GM19035 (cell line): ENCODE measurements at regions not wholly inside any gene's neighbourhood (a gene's known extent, or its start where the extent isn't known, plus 50 kb on each side); places are given as distances from the start of the nearest gene placed in this dataset.
"Not testable (repeated sequence)": the region's sequence is repeated elsewhere in the genome, so short reads cannot be mapped to it uniquely, and the experiment has no call there.

ENCODE experiments used
- ATAC-seq: cut with Tn5 transposase; IDR thresholded peaks from one replicate; pipeline ENCODE4 v1.9.1; 2021; ENCODE audit not compliant: unreplicated experiment

GRCh38 chrX:22758807-22759481 lies 240.8 kb upstream of the DDX53 start:
- peak; percentile 89 for ATAC-seq

DNA sequence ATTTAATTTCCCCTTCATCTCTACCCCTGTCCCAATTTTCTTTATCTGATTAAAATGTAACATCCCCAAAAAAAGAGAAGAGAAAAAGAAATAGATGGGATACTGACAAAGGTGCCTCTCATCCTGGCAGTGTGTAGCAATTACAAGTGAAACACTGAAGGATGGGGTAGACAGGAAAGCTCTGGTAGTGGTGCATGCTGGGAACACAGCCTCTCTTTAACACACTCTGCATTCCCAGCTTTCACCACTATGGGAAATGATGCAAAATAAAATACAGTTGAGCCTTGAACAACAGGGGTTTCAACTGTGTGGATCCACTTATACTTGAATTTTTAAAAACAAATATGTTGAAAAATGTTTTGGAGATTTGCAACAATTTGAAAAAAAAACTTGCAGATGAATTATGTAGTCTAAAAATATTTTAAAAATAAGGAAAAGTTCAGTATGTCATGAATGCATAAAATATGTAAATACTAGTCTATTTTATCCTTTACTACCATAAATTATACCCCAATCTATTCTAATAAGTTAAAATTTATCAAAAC lies 239.2 kb upstream of the DDX53 start:
- no peak for ATAC-seq

- ATAC-seq: no peak
Observed at GRCh38 chrX:22788221-22788620, 211.5 kb upstream of the DDX53 start.

DNA sequence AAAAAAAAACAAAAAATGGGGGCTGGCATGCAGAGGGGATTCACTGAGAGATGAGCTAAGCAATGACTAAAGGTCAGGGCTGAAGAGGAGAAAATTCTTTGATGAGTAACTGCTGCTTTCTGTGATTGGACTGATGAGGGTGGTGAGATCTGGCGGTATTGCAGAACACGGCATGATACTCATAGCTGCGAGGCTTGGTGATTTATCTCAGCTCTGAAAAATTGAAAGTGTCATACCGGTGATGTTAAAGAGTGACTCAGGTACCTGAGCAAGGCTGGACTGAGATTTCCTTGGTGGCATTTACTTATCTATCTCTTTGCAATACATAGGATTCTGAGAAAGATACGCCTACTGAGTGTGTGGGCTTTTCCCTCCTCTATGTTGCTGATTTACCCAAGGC lies 204.1 kb upstream of the DDX53 start:
- no peak for ATAC-seq

GRCh38 chrX:22800360-22800759 lies 199.4 kb upstream of the DDX53 start:
- no peak for ATAC-seq

DNA sequence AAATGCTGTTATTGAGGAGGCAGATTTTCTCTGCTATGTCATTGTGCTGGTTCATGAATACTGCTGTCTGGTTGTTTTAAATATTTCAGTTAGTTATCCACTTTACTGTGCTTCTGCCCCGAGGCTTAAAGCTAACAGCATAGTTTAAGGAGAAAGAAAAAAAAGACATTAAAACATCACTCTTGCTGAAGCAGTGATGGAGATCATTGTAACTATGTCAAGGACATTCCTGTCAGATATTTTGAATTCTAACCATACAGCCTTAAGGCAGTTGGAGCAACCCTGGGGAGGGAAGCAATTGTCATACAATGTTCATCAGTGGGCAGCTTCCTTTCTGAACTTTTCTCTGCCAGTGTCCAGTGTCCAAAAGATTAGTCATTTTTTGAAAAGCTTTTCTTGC lies 199.0 kb upstream of the DDX53 start:
- no peak for ATAC-seq

- ATAC-seq: no peak
Observed at GRCh38 chrX:22803353-22803752, 196.4 kb upstream of the DDX53 start.

DNA sequence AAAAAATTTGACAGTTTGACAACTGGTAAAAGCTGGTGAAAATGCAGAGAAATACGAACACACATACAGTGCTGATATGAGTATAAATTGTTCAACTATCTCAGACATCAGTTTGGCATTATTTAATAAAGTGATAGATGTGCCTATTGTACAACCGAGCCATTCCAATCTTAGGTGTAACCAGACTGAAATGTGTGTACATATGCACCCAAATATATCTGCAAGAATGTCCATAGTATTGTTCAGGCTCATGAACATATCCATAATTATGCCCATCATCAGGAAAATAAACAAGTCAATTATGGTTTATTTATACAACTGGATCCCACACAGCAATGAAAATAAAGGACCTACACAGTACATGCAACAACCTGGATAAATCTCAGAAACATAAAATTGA lies 188.9 kb upstream of the DDX53 start:
- ATAC-seq: no peak

DNA sequence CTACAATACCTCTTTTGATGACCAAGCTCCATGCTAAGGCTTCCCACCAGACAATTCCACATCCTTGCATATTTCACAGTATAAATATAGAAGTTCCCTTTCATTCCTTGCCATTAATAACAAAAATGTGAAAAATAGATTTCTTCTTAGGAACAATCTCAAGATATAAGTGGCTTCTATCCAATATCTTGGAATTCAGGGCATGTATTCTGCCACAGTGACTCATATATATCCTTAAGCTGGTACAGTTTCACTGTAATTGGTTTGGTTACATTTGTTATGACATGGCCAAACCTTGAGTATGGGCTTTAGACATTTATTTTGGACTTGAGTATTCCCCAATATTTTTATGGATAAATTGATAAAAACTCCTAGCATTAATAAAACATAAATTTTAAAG lies 181.7 kb upstream of the DDX53 start:
- ATAC-seq: no peak

- ATAC-seq: no peak
Observed at GRCh38 chrX:22855693-22856092, 144.1 kb upstream of the DDX53 start.

- no peak for ATAC-seq
Observed at GRCh38 chrX:22859642-22860041, 140.1 kb upstream of the DDX53 start.

DNA sequence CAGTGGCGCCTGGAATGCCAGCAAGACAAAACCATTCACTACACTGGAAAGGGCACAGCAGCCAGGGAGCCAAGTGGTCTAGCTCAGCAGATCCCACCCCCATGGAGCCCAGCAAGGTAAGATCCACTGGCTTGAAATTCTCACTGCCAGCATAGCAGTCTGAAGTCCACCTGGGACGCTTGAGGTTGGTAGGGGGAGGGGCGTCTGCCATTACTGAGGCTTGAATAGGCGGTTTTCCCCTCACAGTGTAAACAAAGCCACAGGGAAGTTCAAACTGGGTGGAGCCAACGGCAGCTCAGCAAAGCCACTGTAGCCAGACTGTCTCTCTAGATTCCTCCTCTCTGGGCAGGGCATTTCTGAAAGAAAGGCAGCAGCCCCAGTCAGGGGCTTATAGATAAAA lies 133.0 kb upstream of the DDX53 start:
- not testable (repeated sequence) for ATAC-seq

GRCh38 chrX:22882543-22882942 lies 117.2 kb upstream of the DDX53 start:
- no peak for ATAC-seq

- no peak for ATAC-seq
Observed at GRCh38 chrX:22889819-22890218, 109.9 kb upstream of the DDX53 start.

DNA sequence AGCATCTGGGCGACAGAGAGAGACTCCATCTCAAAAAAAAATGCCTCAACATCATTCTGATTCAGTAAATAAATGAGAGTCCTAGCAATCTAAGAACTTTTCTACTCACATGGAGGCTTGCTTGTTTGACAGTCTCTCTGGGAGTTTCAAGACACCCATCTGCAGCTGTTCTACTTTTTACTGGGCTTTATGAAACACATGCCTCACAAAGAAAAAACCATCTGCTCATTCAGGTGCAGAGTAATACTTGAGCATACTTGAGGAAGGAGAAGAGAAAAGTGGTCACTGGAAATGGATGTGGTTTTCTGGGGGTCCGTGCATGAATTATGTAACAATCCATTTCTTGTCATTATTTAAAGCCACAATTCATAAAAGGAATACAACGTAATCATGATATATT lies 87.1 kb upstream of the DDX53 start:
- no peak for ATAC-seq

DNA sequence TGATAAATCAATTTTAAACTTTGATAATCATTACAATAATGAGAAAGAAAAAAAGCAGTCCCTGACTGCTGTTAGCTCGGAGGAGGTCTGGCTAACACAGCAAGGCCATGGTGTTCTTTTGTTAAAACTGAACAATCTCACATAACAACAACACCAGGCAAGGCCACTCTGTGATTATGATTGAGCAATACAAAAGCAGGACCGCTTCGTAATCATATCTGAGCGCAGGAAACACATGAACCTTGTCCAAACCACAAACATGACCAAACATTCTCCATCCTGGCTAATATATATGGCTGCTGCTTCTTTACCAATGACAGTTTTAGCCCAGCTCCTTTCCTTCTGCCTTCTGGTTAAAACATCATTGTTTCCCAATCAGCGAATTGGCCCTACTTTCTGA lies 76.8 kb upstream of the DDX53 start:
- no peak for ATAC-seq

DNA sequence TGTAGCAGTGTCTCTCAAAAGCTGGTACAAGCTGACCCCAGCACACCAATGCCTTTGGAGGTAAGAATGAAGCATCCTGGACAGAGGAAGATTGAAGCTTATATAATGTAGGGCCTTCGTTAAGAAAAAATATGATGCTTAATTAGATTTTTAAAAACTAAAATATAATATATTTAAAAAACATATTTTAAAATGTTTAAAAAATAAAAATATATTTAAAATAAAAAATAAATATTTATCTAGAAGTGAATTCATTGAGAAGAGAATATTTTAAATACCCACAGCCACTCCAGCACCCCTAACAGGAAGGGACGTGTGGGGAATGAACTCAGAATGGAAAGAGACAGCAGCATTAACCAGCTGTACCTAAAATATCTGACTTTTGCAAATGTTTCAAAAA lies 65.1 kb upstream of the DDX53 start:
- no peak for ATAC-seq

GRCh38 chrX:22944945-22945344 lies 54.8 kb upstream of the DDX53 start:
- no peak for ATAC-seq
